SU-DHL-6 (cell line): ENCODE measurements at regions not wholly inside any gene's neighbourhood (a gene's known extent, or its start where the extent isn't known, plus 50 kb on each side); places are given as distances from the start of the nearest gene placed in this dataset.

Source experiments
- H2AFZ ChIP-seq: fragments of 200-600 bp; sonication (generic); 2 replicates; pipeline ENCODE4 v1.6.1; 2014; ENCODE audit warnings: low read depth, mild to moderate bottlenecking, moderate library complexity, mixed read lengths, antibody characterized with exemption, low read length; ENCODE audit not compliant: severe bottlenecking
- H3F3A ChIP-seq: fragments of 200-600 bp; shearing (Covaris generic); 2 replicates; pipeline ENCODE4 v1.6.0; 2016; ENCODE audit warnings: antibody characterized with exemption, mild to moderate bottlenecking; ENCODE audit not compliant: insufficient read depth
- H3K27ac ChIP-seq: fragments of 200-600 bp; sonication (generic); 2 replicates; pipeline ENCODE4 v1.5.1; 2016; ENCODE audit warnings: low read depth, mild to moderate bottlenecking, low read length, moderate library complexity, mixed read lengths
- H3K27me3 ChIP-seq: fragments of 200-600 bp; sonication (generic), shearing (Covaris generic); 2 replicates; pipeline ENCODE4 v1.6.0; 2014; ENCODE audit warnings: mild to moderate bottlenecking, low read length
- H3K36me3 ChIP-seq: fragments of 200-600 bp; sonication (generic); 2 replicates; pipeline ENCODE4 v1.6.1; 2014; ENCODE audit warnings: mild to moderate bottlenecking, low read length, mixed read lengths
- H3K4me2 ChIP-seq: fragments of 300-600, 200-600 bp; shearing (Covaris generic), sonication (generic); 2 replicates; pipeline ENCODE4 v1.6.0; 2014; ENCODE audit warnings: low read length, low read depth, mild to moderate bottlenecking; ENCODE audit not compliant: poor library complexity, severe bottlenecking
- H3K4me3 ChIP-seq: fragments of 200-600 bp; sonication (generic); 2 replicates; pipeline ENCODE4 v1.5.1; 2014; ENCODE audit warnings: antibody characterized with exemption, low read length, mild to moderate bottlenecking, mixed read lengths; ENCODE audit not compliant: insufficient read depth, poor library complexity, severe bottlenecking
- H3K79me2 ChIP-seq: fragments of 200-600 bp; sonication (generic); 2 replicates; pipeline ENCODE4 v1.6.1; 2014; ENCODE audit warnings: mild to moderate bottlenecking, low read length, moderate library complexity; ENCODE audit not compliant: insufficient read depth
- H3K9ac ChIP-seq: fragments of 200-600 bp; sonication (generic); 2 replicates; pipeline ENCODE4 v1.7.0; 2014; ENCODE audit warnings: mild to moderate bottlenecking, low read length
- H3K9me2 ChIP-seq: fragments of 200-600 bp; sonication (generic); replicated peaks from 2 replicates; pipeline ENCODE4 v1.6.1; 2014; ENCODE audit warnings: low read length; ENCODE audit not compliant: insufficient read depth
- H3K9me3 ChIP-seq: fragments of 200-600 bp; sonication (generic); 2 replicates; pipeline ENCODE4 v1.6.1; 2014; ENCODE audit warnings: low read length, mixed read lengths; ENCODE audit not compliant: insufficient read depth
- H4K20me1 ChIP-seq: fragments of 200-600 bp; sonication (generic); 2 replicates; pipeline ENCODE4 v1.6.1; 2014; ENCODE audit warnings: low read depth, mild to moderate bottlenecking, antibody characterized with exemption, low read length, moderate library complexity, mixed read lengths
- EZH2phosphoT487 ChIP-seq: fragments of 200-600 bp; sonication (generic), shearing (Covaris generic); conservative IDR thresholded peaks from 2 replicates; pipeline ENCODE4 v1.6.1; 2018; ENCODE audit warnings: mild to moderate bottlenecking, antibody characterized with exemption, low read length, moderate library complexity, mixed read lengths
- TF ChIP-seq, protein P1 (sequence below): fragments of 200-600 bp; sonication (generic); IDR thresholded peaks from one replicate; pipeline ENCODE4 v1.5.1; 2017; ENCODE audit warnings: antibody characterized with exemption, mild to moderate bottlenecking, low read length, moderate library complexity; ENCODE audit not compliant: insufficient read depth, poor library complexity, severe bottlenecking

DNA sequence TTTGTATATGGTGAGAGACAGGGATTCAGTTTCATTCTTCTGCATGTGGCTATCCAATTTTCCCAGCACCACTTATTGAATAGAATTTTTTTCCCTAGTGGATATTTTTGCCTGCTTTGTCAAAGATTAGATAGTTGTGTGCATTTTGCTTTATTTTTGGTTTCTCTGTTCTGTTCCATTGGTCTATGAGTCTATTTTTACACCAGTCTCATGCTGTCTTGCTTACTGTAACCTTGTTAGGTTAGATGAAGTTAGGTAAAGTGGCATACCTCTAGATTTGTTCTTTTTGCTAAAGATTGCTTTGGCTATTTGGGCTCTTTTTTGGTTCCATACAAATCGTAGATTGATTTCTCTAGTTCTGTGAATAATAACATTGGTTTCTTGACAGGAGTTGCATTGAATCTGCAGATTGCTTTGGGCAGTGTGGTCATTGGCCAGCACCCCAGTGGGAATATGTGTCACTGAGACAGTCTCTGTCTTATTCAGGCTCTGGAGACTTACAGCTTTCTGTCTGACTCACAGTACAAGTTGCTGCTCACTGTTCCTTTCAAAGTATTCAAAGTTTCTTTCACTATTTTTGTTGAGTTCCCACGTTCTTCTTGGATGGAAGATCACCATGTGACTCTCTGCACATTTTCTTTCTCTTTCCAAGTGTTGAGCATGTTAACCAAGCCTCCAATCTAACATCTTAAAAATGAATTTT is 709.1 kb downstream of the CDH11 start:
- Histone ChIP-seq H3K9me3 (0 out of 2 replicates have a peak, but pooled peaks cover 3% of the 10 kb centered on the region), H3K4me3 (no peak overlapping the region), H3K9ac (no peak overlapping the region), H3K27ac (no peak overlapping the region), H2AFZ (no peak overlapping the region), H4K20me1 (no peaks in the 10 kb centered on the region), H3K4me2 (no peak overlapping the region), H3F3A (no peaks in the 10 kb centered on the region), H3K9me2 (no peaks in the 10 kb centered on the region), H3K27me3 (no peaks in the 10 kb centered on the region), H3K79me2 (no peaks in the 10 kb centered on the region), H3K36me3 (no peaks in the 10 kb centered on the region)
- TF ChIP-seq, protein P1, sequence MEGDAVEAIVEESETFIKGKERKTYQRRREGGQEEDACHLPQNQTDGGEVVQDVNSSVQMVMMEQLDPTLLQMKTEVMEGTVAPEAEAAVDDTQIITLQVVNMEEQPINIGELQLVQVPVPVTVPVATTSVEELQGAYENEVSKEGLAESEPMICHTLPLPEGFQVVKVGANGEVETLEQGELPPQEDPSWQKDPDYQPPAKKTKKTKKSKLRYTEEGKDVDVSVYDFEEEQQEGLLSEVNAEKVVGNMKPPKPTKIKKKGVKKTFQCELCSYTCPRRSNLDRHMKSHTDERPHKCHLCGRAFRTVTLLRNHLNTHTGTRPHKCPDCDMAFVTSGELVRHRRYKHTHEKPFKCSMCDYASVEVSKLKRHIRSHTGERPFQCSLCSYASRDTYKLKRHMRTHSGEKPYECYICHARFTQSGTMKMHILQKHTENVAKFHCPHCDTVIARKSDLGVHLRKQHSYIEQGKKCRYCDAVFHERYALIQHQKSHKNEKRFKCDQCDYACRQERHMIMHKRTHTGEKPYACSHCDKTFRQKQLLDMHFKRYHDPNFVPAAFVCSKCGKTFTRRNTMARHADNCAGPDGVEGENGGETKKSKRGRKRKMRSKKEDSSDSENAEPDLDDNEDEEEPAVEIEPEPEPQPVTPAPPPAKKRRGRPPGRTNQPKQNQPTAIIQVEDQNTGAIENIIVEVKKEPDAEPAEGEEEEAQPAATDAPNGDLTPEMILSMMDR: no peak
- TF ChIP-seq EZH2phosphoT487: no peak

DNA sequence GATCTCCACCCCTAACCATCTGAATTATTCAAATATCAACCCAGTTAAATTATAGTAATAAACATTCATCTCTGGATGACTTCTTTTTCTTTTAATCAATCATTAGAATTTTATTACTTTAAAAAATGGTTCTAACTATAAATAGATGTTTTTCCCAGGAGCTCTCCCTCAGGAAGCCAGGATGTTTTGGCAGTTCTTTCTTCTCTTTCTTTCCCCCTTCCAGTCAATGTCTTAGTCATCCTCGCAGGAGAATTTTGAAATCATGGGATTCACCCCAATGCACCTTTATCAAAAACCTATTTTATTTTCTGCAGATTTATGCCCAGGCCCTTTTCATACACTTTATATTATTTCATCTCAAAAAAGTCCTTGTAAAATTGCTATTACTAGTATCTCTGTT is 711.6 kb downstream of the CDH11 start:
- Histone ChIP-seq H4K20me1 (no peaks in the 10 kb centered on the region), H3K4me2 (no peak overlapping the region), H3K27me3 (no peaks in the 10 kb centered on the region), H3K9me3 (0 out of 2 replicates have a peak, but pooled peaks cover 3% of the 10 kb centered on the region), H3K27ac (no peak overlapping the region), H3K4me3 (no peak overlapping the region), H2AFZ (no peak overlapping the region), H3K9me2 (no peaks in the 10 kb centered on the region), H3K79me2 (no peaks in the 10 kb centered on the region), H3K36me3 (no peaks in the 10 kb centered on the region), H3K9ac (no peak overlapping the region), H3F3A (no peaks in the 10 kb centered on the region)
- TF ChIP-seq, protein P1: no peak
- no peak for TF ChIP-seq EZH2phosphoT487

DNA sequence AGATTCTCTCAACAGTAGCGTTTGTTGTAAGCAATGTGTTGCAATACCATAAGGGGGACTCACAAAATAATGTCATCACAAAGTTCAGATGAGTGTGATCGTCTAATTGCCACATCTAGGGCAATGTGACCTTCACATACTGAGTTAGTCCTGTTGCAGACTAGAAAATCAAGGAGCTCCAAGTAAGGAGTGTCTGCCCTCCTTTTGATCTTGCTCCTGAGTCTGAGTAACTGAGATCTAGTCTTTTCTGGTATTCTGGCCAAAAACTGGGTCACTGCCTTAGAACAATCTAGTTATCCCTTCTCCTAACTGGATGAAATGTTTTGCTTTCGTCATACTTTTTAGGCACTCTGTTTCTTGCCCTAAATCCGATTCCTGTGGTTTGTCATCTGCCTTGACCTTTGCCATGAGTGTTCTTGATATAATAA is 712.1 kb downstream of the CDH11 start:
- Histone ChIP-seq H3K79me2 (no peaks in the 10 kb centered on the region), H3K27ac (no peak overlapping the region), H3K27me3 (no peaks in the 10 kb centered on the region), H4K20me1 (no peaks in the 10 kb centered on the region), H3K9me2 (no peaks in the 10 kb centered on the region), H3F3A (no peaks in the 10 kb centered on the region), H3K9me3 (0 out of 2 replicates have a peak, but pooled peaks cover 3% of the 10 kb centered on the region), H3K36me3 (no peaks in the 10 kb centered on the region), H2AFZ (no peak overlapping the region), H3K4me2 (no peak overlapping the region), H3K9ac (no peak overlapping the region), H3K4me3 (no peak overlapping the region)
- TF ChIP-seq, protein P1: no peak
- no peak for TF ChIP-seq EZH2phosphoT487
